ENCODE measurements at regions not wholly inside any gene's neighbourhood (a gene's known extent, or its start where the extent isn't known, plus 50 kb on each side); places are given as distances from the start of the nearest gene placed in this dataset.

GRCh38 chr5:121171834-121172233 is 679.8 kb upstream of the FTMT start:
- no peak for TF ChIP-seq CTCF (IDR thresholded peaks at IDR 0.05)
- TF ChIP-seq ZFX (IDR thresholded peaks at IDR 0.05; ENCODE audit: borderline replicate concordance), result no peak

Measured in 22Rv1 (cell line).